ENCODE measurements at regions not wholly inside any gene's neighbourhood (a gene's known extent, or its start where the extent isn't known, plus 50 kb on each side); places are given as distances from the start of the nearest gene placed in this dataset.

DNA sequence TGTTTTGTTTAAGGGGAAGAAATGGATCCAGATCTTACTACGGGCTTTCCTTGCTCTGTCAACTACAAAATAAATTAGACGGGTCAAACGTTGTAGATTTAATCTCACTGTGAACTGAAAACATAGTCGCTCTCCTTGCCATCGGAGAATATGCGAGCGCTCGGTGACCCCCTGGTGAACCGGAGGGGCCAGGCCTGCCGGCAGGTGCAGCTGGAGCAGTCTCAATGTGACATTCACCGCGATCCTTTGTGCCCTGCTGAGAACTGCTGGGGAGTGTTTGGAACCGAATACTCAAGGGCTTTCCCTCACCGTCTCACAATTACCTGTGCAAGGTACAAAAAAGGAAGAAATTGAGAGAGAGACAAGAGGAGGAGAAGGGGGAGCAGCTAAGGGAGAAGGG is 174.1 kb upstream of the GPR26 start:
- Histone ChIP-seq H3K4me1 (replicated peaks in 1 of 4; ENCODE audit: control insufficient read depth in 3 of 4, insufficient read depth in 4 of 4, low read length in 3 of 4) (peaks cover 5 to 19% (median 9%) of the 10 kb centered on the region in 4 experiments), H2BK120ac (replicated peaks; ENCODE audit: low read depth, low read length) (no peak overlapping the region), H2BK12ac (ENCODE audit: low read depth, low read length) (0 out of 2 replicates have a peak overlapping the region, but pooled peaks have one; percentile 84), H4K8ac (ENCODE audit: extremely low read depth, insufficient read depth, low read length) (peak overlapping the region; percentile 17; the same call in 1 of the 2 replicates), H3K36me3 (ENCODE audit: control insufficient read depth in 2 of 4, insufficient read depth in 4 of 4, low read length in 3 of 4) (no peaks in the 10 kb centered on the region), H3K4me3 (ENCODE audit: extremely low read depth in 1 of 4, insufficient read depth in 2 of 4, low read depth in 3 of 4, low read length in 4 of 4) (no peak overlapping the region), H4K91ac (replicated peaks; ENCODE audit: insufficient read length, low read length) (peak overlapping the region; percentile 5), H3K27me3 (replicated peaks in 1 of 4; ENCODE audit: control insufficient read depth in 3 of 4, extremely low read depth in 1 of 4, insufficient read depth in 3 of 4, low read length in 3 of 4) (no peaks in the 10 kb centered on the region), H3K23ac (ENCODE audit: insufficient read length) (no peak overlapping the region), H2AK5ac (ENCODE audit: low read depth, low read length) (no peak overlapping the region), H3K4ac (replicated peaks; ENCODE audit: insufficient read length, low read depth, low read length) (no peak overlapping the region), H4K5ac (ENCODE audit: insufficient read length, low read depth, low read length) (no peak overlapping the region), H3K18ac (ENCODE audit: extremely low read depth, low read length) (no peak overlapping the region), H3K79me2 (ENCODE audit: control insufficient read depth in 1 of 2, insufficient read depth in 2 of 2, low read length in 2 of 2) (no peaks in the 10 kb centered on the region), H2BK15ac (ENCODE audit: low read length) (no peak overlapping the region), H3K23me2 (ENCODE audit: low read depth, low read length) (no peaks in the 10 kb centered on the region), H2AFZ (ENCODE audit: low read length) (no peak overlapping the region), H3K14ac (ENCODE audit: insufficient read length) (no peak overlapping the region), H3K56ac (replicated peaks; ENCODE audit: insufficient read length, low read depth, low read length) (no peak overlapping the region), H3K27ac (ENCODE audit: low read depth, low read length) (no peak overlapping the region), H3K4me2 (ENCODE audit: insufficient read depth in 1 of 2, low read depth in 2 of 2, low read length in 2 of 2) (0 out of 4 replicates have a peak overlapping the region, but pooled peaks of 1 of the 2 experiments have one; percentile 11), H2BK20ac (ENCODE audit: low read length) (peak overlapping the region; percentile 21; the same call in 1 of the 2 replicates), H4K20me1 (replicated peaks in 1 of 2; ENCODE audit: control insufficient read depth in 1 of 2, insufficient read depth in 2 of 2, low read length in 2 of 2) (no peaks in the 10 kb centered on the region), H2BK5ac (ENCODE audit: low read depth, low read length) (no peak overlapping the region), H3K9me3 (ENCODE audit: insufficient read depth in 2 of 2, low read depth in 1 of 2, low read length in 1 of 2) (no peaks in the 10 kb centered on the region; a peak in 1 of 4 replicates), H3K9ac (replicated peaks in 1 of 4; ENCODE audit: extremely low read depth in 1 of 4, low read depth in 3 of 4, low read length in 3 of 4) (no peak overlapping the region), H3K79me1 (ENCODE audit: low read depth, low read length) (no peaks in the 10 kb centered on the region)
- POLR2A ChIA-PET (ENCODE audit: partially characterized antibody): interaction anchor here (0.6 kb wide), 1 partner anchor 133 kb away, joined by 3 read pairs; no protein-coding TSS in a partner anchor
- CTCF ChIA-PET (ENCODE audit: partially characterized antibody): interaction anchor here (1.2 kb wide), 1 partner anchor 81 kb away, joined by 4 read pairs; no protein-coding TSS in a partner anchor
- WGBS, 2 experiments (ENCODE audit: extremely low coverage in 1 of 2, insufficient coverage in 1 of 2, insufficient read length in 1 of 2, insufficient replicate concordance in 2 of 2, low coverage in 1 of 2, low lambda C conversion rate in 2 of 2, missing lambda C conversion rate in 1 of 2): 47% methylated on average over 14 of the region's 14 CpGs; no CpG with 5 or more reads in 1 of the 2 experiments
- no peak for DNase-seq (ENCODE audit: low read depth in 1 of 2, low spot score in 2 of 2)
- TF ChIP-seq RXRA (IDR thresholded peaks at IDR 0.05; ENCODE audit: insufficient read depth, low read depth, low read length) (0 out of 2 replicates have a peak, but pooled peaks have one; percentile 59), YY1 (IDR thresholded peaks at IDR 0.05; ENCODE audit: low read depth, low read length) (no peak)
- no peak for FAIRE-seq

Measured in H1 (cell line).